ENCODE measurements at regions not wholly inside any gene's neighbourhood (a gene's known extent, or its start where the extent isn't known, plus 50 kb on each side); places are given as distances from the start of the nearest gene placed in this dataset.

DNA sequence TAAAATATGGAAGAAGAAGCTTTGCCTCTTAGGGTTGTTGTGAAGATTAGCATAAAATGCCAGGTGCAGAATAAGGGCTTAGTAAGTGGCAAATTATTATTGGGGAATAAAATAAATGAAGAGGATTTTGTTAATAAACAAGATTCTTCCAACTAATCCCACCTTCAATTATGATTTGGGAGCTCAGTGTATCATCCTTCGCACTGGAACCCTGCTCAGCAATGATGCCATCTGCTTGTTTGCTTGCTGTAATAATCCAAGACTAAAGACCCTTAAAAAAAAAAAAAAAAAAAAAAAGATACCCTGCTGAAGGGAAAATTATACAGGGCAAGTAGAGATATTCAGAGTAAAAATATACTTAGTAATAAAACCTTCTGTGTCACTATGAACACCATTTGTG, 62.0 kb upstream of the RREB1 start:
- TF ChIP-seq, protein P1, sequence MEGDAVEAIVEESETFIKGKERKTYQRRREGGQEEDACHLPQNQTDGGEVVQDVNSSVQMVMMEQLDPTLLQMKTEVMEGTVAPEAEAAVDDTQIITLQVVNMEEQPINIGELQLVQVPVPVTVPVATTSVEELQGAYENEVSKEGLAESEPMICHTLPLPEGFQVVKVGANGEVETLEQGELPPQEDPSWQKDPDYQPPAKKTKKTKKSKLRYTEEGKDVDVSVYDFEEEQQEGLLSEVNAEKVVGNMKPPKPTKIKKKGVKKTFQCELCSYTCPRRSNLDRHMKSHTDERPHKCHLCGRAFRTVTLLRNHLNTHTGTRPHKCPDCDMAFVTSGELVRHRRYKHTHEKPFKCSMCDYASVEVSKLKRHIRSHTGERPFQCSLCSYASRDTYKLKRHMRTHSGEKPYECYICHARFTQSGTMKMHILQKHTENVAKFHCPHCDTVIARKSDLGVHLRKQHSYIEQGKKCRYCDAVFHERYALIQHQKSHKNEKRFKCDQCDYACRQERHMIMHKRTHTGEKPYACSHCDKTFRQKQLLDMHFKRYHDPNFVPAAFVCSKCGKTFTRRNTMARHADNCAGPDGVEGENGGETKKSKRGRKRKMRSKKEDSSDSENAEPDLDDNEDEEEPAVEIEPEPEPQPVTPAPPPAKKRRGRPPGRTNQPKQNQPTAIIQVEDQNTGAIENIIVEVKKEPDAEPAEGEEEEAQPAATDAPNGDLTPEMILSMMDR (IDR thresholded peaks at IDR 0.05), result no peak
- TF ChIP-seq EZH2phosphoT487 (IDR thresholded peaks at IDR 0.05), result no peak

Measured in neural progenitor cell (in vitro differentiated cells).